H1 (cell line): ENCODE measurements at regions not wholly inside any gene's neighbourhood (a gene's known extent, or its start where the extent isn't known, plus 50 kb on each side); places are given as distances from the start of the nearest gene placed in this dataset.

Source experiments
- CTCF ChIA-PET: fragments of 300-600 bp; sonication (Branson Sonifier 250); formaldehyde crosslinking; loops from one replicate; lab custom pipeline; 2021; ENCODE audit not compliant: partially characterized antibody; lab: Charles Lee
- POLR2A ChIA-PET: fragments of 300-600 bp; sonication (Branson Sonifier 250); formaldehyde crosslinking; loops from one replicate; lab custom pipeline; 2021; ENCODE audit warnings: inconsistent platforms; ENCODE audit not compliant: partially characterized antibody; lab: Charles Lee
- DNase-seq, 2 experiments: peaks; one replicate each; pipeline versions ENCODE4 v3.0.0 to v3.0.0-alpha.2; 2010 to 2022; ENCODE audit warnings: low spot score in 2 of 2, low read depth in 1 of 2, mixed read lengths in 1 of 2
- FAIRE-seq: peaks from 2 replicates; lab custom pipeline; 2011; peaks lifted over from hg19 to GRCh38; lab: Jason Lieb, UNC
- H2AFZ ChIP-seq: 2 replicates; pipeline ENCODE4 v1.8.1; 2012; ENCODE audit warnings: low read length, inconsistent platforms
- H2AK5ac ChIP-seq: 2 replicates; pipeline ENCODE4 v1.6.1; 2013; ENCODE audit warnings: low read depth, low read length
- H2BK120ac ChIP-seq: replicated peaks from 2 replicates; pipeline ENCODE3; 2013; ENCODE audit warnings: low read depth, low read length, inconsistent platforms
- H2BK12ac ChIP-seq: 2 replicates; pipeline ENCODE4 v1.6.1; 2013; ENCODE audit warnings: low read depth, low read length
- H2BK15ac ChIP-seq: 2 replicates; pipeline ENCODE4 v1.6.1; 2013; ENCODE audit warnings: low read length
- H2BK20ac ChIP-seq: 2 replicates; pipeline ENCODE4 v1.6.1; 2013; ENCODE audit warnings: low read length
- H2BK5ac ChIP-seq: 2 replicates; pipeline ENCODE4 v1.6.1; 2013; ENCODE audit warnings: low read depth, low read length
- H3K14ac ChIP-seq: 2 replicates; pipeline ENCODE4 v1.6.1; 2013; ENCODE audit warnings: inconsistent platforms; ENCODE audit not compliant: insufficient read length
- H3K18ac ChIP-seq: 2 replicates; pipeline ENCODE4 v1.6.1; 2013; ENCODE audit warnings: low read length; ENCODE audit errors: extremely low read depth
- H3K23ac ChIP-seq: 2 replicates; pipeline ENCODE4 v1.6.1; 2013; ENCODE audit warnings: inconsistent platforms; ENCODE audit not compliant: insufficient read length
- H3K23me2 ChIP-seq: 2 replicates; pipeline ENCODE4 v1.6.1; 2013; ENCODE audit warnings: low read depth, low read length
- H3K27ac ChIP-seq: 2 replicates; pipeline ENCODE4 v1.6.1; 2011; ENCODE audit warnings: low read depth, low read length, inconsistent platforms
- H3K27me3 ChIP-seq, 4 experiments: replicated peaks in 1 of 4; 1 replicate in 1 of 4; 2 replicates in 3 of 4; pipeline versions ENCODE4 v1.6.1 to v1.8.1; 2011 to 2013; ENCODE audit warnings: low read length in 3 of 4, mild to moderate bottlenecking in 3 of 4, inconsistent platforms in 2 of 4, mixed read lengths in 2 of 4, moderate library complexity in 1 of 4; ENCODE audit not compliant: control insufficient read depth in 3 of 4, insufficient read depth in 3 of 4; ENCODE audit errors: extremely low read depth in 1 of 4
- H3K36me3 ChIP-seq, 4 experiments: 2 replicates each; pipeline versions ENCODE4 v1.6.1 to v1.8.1; 2011 to 2013; ENCODE audit warnings: mild to moderate bottlenecking in 4 of 4, low read length in 3 of 4, moderate library complexity in 2 of 4, control low read depth in 1 of 4, inconsistent platforms in 1 of 4; ENCODE audit not compliant: insufficient read depth in 4 of 4, control insufficient read depth in 2 of 4
- H3K4ac ChIP-seq: replicated peaks from 2 replicates; pipeline ENCODE3; 2013; ENCODE audit warnings: low read length, low read depth, mixed read lengths, inconsistent platforms; ENCODE audit not compliant: insufficient read length
- H3K4me1 ChIP-seq, 4 experiments: replicated peaks in 1 of 4; 1 replicate in 1 of 4; 2 replicates in 3 of 4; pipeline versions ENCODE4 v1.6.1 to v1.8.1; 2011 to 2013; ENCODE audit warnings: low read length in 3 of 4, inconsistent platforms in 2 of 4, mixed read lengths in 1 of 4; ENCODE audit not compliant: insufficient read depth in 4 of 4, control insufficient read depth in 3 of 4
- H3K4me2 ChIP-seq, 2 experiments: 2 replicates each; pipeline versions ENCODE4 v1.6.1 to v1.8.1; 2011 to 2013; ENCODE audit warnings: low read depth in 2 of 2, low read length in 2 of 2, control low read depth in 1 of 2, inconsistent platforms in 1 of 2, mild to moderate bottlenecking in 1 of 2; ENCODE audit not compliant: insufficient read depth in 1 of 2
- H3K4me3 ChIP-seq, 4 experiments: fragments of 200-600, 300-600 bp in 1 of 4; sonication (generic), shearing (Covaris generic), sonication (Bioruptor Twin) in 1 of 4; 2 replicates each; pipeline versions ENCODE4 v1.5.1 to v1.8.1; 2011 to 2016; ENCODE audit warnings: low read length in 4 of 4, low read depth in 3 of 4, control low read depth in 2 of 4, inconsistent platforms in 2 of 4, mild to moderate bottlenecking in 2 of 4, mixed read lengths in 1 of 4, moderate library complexity in 1 of 4; ENCODE audit not compliant: insufficient read depth in 2 of 4; ENCODE audit errors: extremely low read depth in 1 of 4
- H3K56ac ChIP-seq: replicated peaks from 2 replicates; pipeline ENCODE3; 2013; ENCODE audit warnings: low read depth, mild to moderate bottlenecking, mixed read lengths, low read length, inconsistent platforms; ENCODE audit not compliant: insufficient read length
- H3K79me1 ChIP-seq: 2 replicates; pipeline ENCODE4 v1.6.1; 2013; ENCODE audit warnings: low read depth, low read length, control low read depth
- H3K79me2 ChIP-seq, 2 experiments: 2 replicates each; pipeline versions ENCODE4 v1.6.1 to v1.8.1; 2012 to 2013; ENCODE audit warnings: low read length in 2 of 2, mild to moderate bottlenecking in 2 of 2, inconsistent platforms in 1 of 2; ENCODE audit not compliant: insufficient read depth in 2 of 2, control insufficient read depth in 1 of 2
- H3K9ac ChIP-seq, 4 experiments: replicated peaks in 1 of 4; 1 replicate in 1 of 4; 2 replicates in 3 of 4; pipeline versions ENCODE4 v1.6.1 to v1.8.1; 2011 to 2013; ENCODE audit warnings: low read depth in 3 of 4, low read length in 3 of 4, control low read depth in 2 of 4, mild to moderate bottlenecking in 2 of 4, moderate library complexity in 2 of 4, inconsistent platforms in 1 of 4; ENCODE audit errors: extremely low read depth in 1 of 4
- H3K9me3 ChIP-seq, 2 experiments: 2 replicates each; pipeline versions ENCODE4 v1.6.1 to v1.8.1; 2012 to 2013; ENCODE audit warnings: mild to moderate bottlenecking in 2 of 2, moderate library complexity in 2 of 2, control low read depth in 1 of 2, inconsistent platforms in 1 of 2, low read depth in 1 of 2, low read length in 1 of 2, mixed read lengths in 1 of 2; ENCODE audit not compliant: insufficient read depth in 2 of 2
- H4K20me1 ChIP-seq, 2 experiments: replicated peaks in 1 of 2; 2 replicates each; pipeline versions ENCODE3 to v1.8.1; 2011 to 2013; ENCODE audit warnings: inconsistent platforms in 2 of 2, low read length in 2 of 2, mild to moderate bottlenecking in 1 of 2; ENCODE audit not compliant: insufficient read depth in 2 of 2, control insufficient read depth in 1 of 2
- H4K5ac ChIP-seq: 2 replicates; pipeline ENCODE4 v1.6.1; 2013; ENCODE audit warnings: low read length, low read depth, mixed read lengths, inconsistent platforms; ENCODE audit not compliant: insufficient read length
- H4K8ac ChIP-seq: 2 replicates; pipeline ENCODE4 v1.8.0; 2013; ENCODE audit warnings: mild to moderate bottlenecking, moderate library complexity, low read length, inconsistent platforms; ENCODE audit not compliant: insufficient read depth; ENCODE audit errors: extremely low read depth
- H4K91ac ChIP-seq: replicated peaks from 2 replicates; pipeline ENCODE3; 2013; ENCODE audit warnings: low read length, mixed read lengths, inconsistent platforms; ENCODE audit not compliant: insufficient read length
- FOSL1 ChIP-seq: IDR thresholded peaks from 2 replicates; pipeline ENCODE4 v1.6.1; 2011; ENCODE audit warnings: mild to moderate bottlenecking, low read depth, low read length, moderate library complexity; ENCODE audit not compliant: insufficient read depth
- MAFK ChIP-seq: IDR thresholded peaks from 2 replicates; pipeline ENCODE4 v1.6.1; 2012; ENCODE audit warnings: low read depth, mild to moderate bottlenecking, improper control_type of control experiment, low read length
- PHF8 ChIP-seq: fragments of 200-600 bp; sonication (generic); conservative IDR thresholded peaks from 2 replicates; pipeline ENCODE4 v1.7.1; 2012; ENCODE audit warnings: low read depth, mild to moderate bottlenecking, inconsistent platforms, low read length, moderate library complexity
- POU5F1 ChIP-seq: IDR thresholded peaks from 2 replicates; pipeline ENCODE4 v1.6.1; 2011; ENCODE audit warnings: low read depth, mild to moderate bottlenecking, low read length, moderate library complexity
- RFX5 ChIP-seq: IDR thresholded peaks from 2 replicates; pipeline ENCODE4 v1.6.1; 2011; ENCODE audit warnings: low read depth, low read length, improper control_type of control experiment, borderline replicate concordance
- SIRT6 ChIP-seq: IDR thresholded peaks from one replicate; pipeline ENCODE4 v1.7.1; 2012; ENCODE audit warnings: low read length, inconsistent platforms
- SRF ChIP-seq: IDR thresholded peaks from 2 replicates; pipeline ENCODE4 v1.6.1; 2011; ENCODE audit warnings: mild to moderate bottlenecking, low read depth, low read length, moderate library complexity
- TAF1 ChIP-seq: IDR thresholded peaks from 2 replicates; pipeline ENCODE4 v1.6.1; 2011; ENCODE audit warnings: mild to moderate bottlenecking, low read depth, low read length
- TCF12 ChIP-seq: IDR thresholded peaks from 2 replicates; pipeline ENCODE4 v1.6.1; 2011; ENCODE audit warnings: low read depth, mild to moderate bottlenecking, low read length
- ZNF274 ChIP-seq: IDR thresholded peaks from 2 replicates; pipeline ENCODE4 v1.7.0; 2012; ENCODE audit warnings: low read length, borderline replicate concordance; ENCODE audit errors: extremely low read depth
- WGBS, 2 experiments: shearing (Covaris generic) in 1 of 2; methylation state at CpG; one replicate each; pipeline versions ENCODE4 v1.1.6 to v1.1.7; 2013 to 2015; ENCODE audit warnings: low lambda C conversion rate in 2 of 2, mixed read lengths in 2 of 2, inconsistent platforms in 1 of 2, low coverage in 1 of 2, missing lambda C conversion rate in 1 of 2; ENCODE audit not compliant: insufficient replicate concordance in 2 of 2, insufficient coverage in 1 of 2, insufficient read length in 1 of 2; ENCODE audit errors: extremely low coverage in 1 of 2, missing lambda C conversion rate in 1 of 2; 5-methylcytosine and 5-hydroxymethylcytosine counted together
- TF ChIP-seq, protein P1 (sequence below): IDR thresholded peaks from 2 replicates; pipeline ENCODE4 v1.6.1; 2012; ENCODE audit warnings: low read length, inconsistent platforms

DNA sequence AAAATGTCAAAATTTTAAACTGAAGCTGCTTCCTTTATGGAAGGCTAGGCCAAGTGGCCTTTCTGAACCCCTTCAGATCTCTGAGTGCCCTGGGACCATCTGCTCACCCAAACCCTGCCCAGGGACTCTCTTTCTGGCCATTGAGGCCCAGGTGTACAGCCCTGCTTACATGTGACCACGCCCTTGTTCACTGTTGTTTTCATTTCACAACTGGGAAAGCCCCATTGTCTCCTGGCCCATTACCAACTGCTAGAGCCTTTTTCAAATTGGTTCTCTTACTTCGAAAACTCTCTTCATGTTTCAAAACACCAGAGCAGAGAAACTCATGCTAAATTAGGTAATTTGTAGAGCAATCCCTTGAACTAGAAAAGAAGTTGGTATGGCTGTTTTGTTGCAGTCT lies 219.5 kb upstream of the TANK start:
- no peak overlapping the region for H2BK120ac ChIP-seq
- no peak overlapping the region for H4K5ac ChIP-seq
- H3K23ac ChIP-seq = no peak overlapping the region
- no peak overlapping the region for H2AFZ ChIP-seq
- H3K27me3 ChIP-seq = no peaks in the 10 kb centered on the region
- no peaks in the 10 kb centered on the region for H3K23me2 ChIP-seq
- H3K4ac ChIP-seq = no peak overlapping the region
- no peaks in the 10 kb centered on the region for H3K9me3 ChIP-seq
- no peak for TF ChIP-seq MAFK
- no peak for TF ChIP-seq TAF1
- no peak for TF ChIP-seq TCF12
- no peak for TF ChIP-seq SIRT6
- no peak for TF ChIP-seq SRF
- TF ChIP-seq ZNF274 = no peak
- no peak for TF ChIP-seq FOSL1
- TF ChIP-seq POU5F1 = no peak
- TF ChIP-seq PHF8 = no peak
- TF ChIP-seq RFX5 = no peak
- TF ChIP-seq, protein P1, sequence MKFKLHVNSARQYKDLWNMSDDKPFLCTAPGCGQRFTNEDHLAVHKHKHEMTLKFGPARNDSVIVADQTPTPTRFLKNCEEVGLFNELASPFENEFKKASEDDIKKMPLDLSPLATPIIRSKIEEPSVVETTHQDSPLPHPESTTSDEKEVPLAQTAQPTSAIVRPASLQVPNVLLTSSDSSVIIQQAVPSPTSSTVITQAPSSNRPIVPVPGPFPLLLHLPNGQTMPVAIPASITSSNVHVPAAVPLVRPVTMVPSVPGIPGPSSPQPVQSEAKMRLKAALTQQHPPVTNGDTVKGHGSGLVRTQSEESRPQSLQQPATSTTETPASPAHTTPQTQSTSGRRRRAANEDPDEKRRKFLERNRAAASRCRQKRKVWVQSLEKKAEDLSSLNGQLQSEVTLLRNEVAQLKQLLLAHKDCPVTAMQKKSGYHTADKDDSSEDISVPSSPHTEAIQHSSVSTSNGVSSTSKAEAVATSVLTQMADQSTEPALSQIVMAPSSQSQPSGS = no peak
- H3K9ac ChIP-seq = no peak overlapping the region
- no peak overlapping the region for H4K91ac ChIP-seq
- no peak overlapping the region; the same call in 1 of the 2 replicates for H2BK15ac ChIP-seq
- no peak overlapping the region for H2BK12ac ChIP-seq
- no peak overlapping the region for H2BK5ac ChIP-seq
- WGBS, 2 experiments = 82% methylated on average over 2 of the region's 2 CpGs; no CpG with 5 or more reads in 1 of the 2 experiments
- no peak for DNase-seq
- H3K36me3 ChIP-seq = no peaks in the 10 kb centered on the region
- H2BK20ac ChIP-seq = no peak overlapping the region
- ChIA-PET CTCF (no interaction called here), POLR2A (no interaction called here)
- no peak overlapping the region for H3K4me2 ChIP-seq
- H3K56ac ChIP-seq = no peak overlapping the region
- no peaks in the 10 kb centered on the region for H4K20me1 ChIP-seq
- FAIRE-seq = no peak
- H3K4me3 ChIP-seq = no peak overlapping the region
- no peaks in the 10 kb centered on the region for H3K79me2 ChIP-seq
- H3K18ac ChIP-seq = no peak overlapping the region
- no peaks in the 10 kb centered on the region for H3K79me1 ChIP-seq
- H4K8ac ChIP-seq = no peak overlapping the region
- no peak overlapping the region for H3K27ac ChIP-seq
- peaks cover 4 to 8% (median 6%) of the 10 kb centered on the region in 4 experiments; a peak in 6 of 7 replicates for H3K4me1 ChIP-seq
- H2AK5ac ChIP-seq = no peak overlapping the region
- H3K14ac ChIP-seq = no peak overlapping the region
